Endothelial cell of umbilical vein (primary cell): ENCODE measurements at regions not wholly inside any gene's neighbourhood (a gene's known extent, or its start where the extent isn't known, plus 50 kb on each side); places are given as distances from the start of the nearest gene placed in this dataset.
A peak's percentile ranks its signal among the peaks of the same experiment; 100 is the strongest.

Source experiments
- BruUV-seq: library from RNA; stranded (reverse); fragments of 400-500 nt; replicated peaks from 2 replicates; lab custom pipeline; 2021; lab: Mats Ljungman, UMichigan
- CTCF ChIA-PET: fragments of 300-600, 350-600 bp; sonication (Branson Sonifier 250); formaldehyde crosslinking; loops from one replicate; lab custom pipeline; 2021; ENCODE audit warnings: antibody characterized with exemption, inconsistent platforms; lab: Charles Lee
- POLR2A ChIA-PET: fragments of 300-600, 350-600 bp; sonication (Branson Sonifier 250); formaldehyde crosslinking; loops from one replicate; lab custom pipeline; 2021; ENCODE audit warnings: antibody characterized with exemption, inconsistent platforms; lab: Charles Lee
- DNase-seq: peaks from one replicate; pipeline ENCODE4 v3.0.0-alpha.2; 2011; ENCODE audit warnings: low read depth, low spot score
- FAIRE-seq: peaks from 2 replicates; lab custom pipeline; 2011; peaks lifted over from hg19 to GRCh38; lab: Jason Lieb, UNC
- H2AFZ ChIP-seq: 2 replicates; pipeline ENCODE4 v1.6.0; 2012; ENCODE audit warnings: low read depth, low read length, control low read depth, inconsistent platforms
- H3K27ac ChIP-seq: 2 replicates; pipeline ENCODE4 v1.5.1; 2011; ENCODE audit warnings: low read depth, mild to moderate bottlenecking, control low read depth, low read length, moderate library complexity; ENCODE audit not compliant: insufficient read depth
- H3K27me3 ChIP-seq, 2 experiments: 2 replicates each; pipeline versions ENCODE4 v1.6.0 to v1.6.1; 2011; ENCODE audit warnings: low read length in 2 of 2, mixed read lengths in 1 of 2; ENCODE audit not compliant: control insufficient read depth in 2 of 2, insufficient read depth in 2 of 2
- H3K36me3 ChIP-seq, 2 experiments: 2 replicates in 1 of 2; 3 replicates in 1 of 2; pipeline ENCODE4 v1.5.1; 2011; ENCODE audit warnings: low read length in 2 of 2, mild to moderate bottlenecking in 1 of 2, moderate library complexity in 1 of 2; ENCODE audit not compliant: control insufficient read depth in 2 of 2, insufficient read depth in 2 of 2; ENCODE audit errors: extremely low read depth in 1 of 2
- H3K4me1 ChIP-seq: 3 replicates; pipeline ENCODE4 v1.5.1; 2011; ENCODE audit warnings: mild to moderate bottlenecking, low read length; ENCODE audit not compliant: control insufficient read depth, insufficient read depth; ENCODE audit errors: extremely low read depth
- H3K4me2 ChIP-seq: 2 replicates; pipeline ENCODE4 v1.6.1; 2011; ENCODE audit warnings: low read length, control low read depth, mixed read lengths; ENCODE audit not compliant: insufficient read depth
- H3K4me3 ChIP-seq, 3 experiments: fragments of 200-600 bp in 1 of 3; sonication (generic), shearing (Covaris generic) in 1 of 3; replicated peaks in 1 of 3; 2 replicates each; pipeline ENCODE4 v1.5.1; 2011 to 2016; ENCODE audit warnings: control low read depth in 3 of 3, low read length in 3 of 3, mild to moderate bottlenecking in 2 of 3, inconsistent platforms in 1 of 3, low read depth in 1 of 3, moderate library complexity in 1 of 3; ENCODE audit not compliant: insufficient read depth in 1 of 3
- H3K79me2 ChIP-seq: 2 replicates; pipeline ENCODE4 v1.6.0; 2012; ENCODE audit warnings: low read length, inconsistent platforms; ENCODE audit not compliant: control insufficient read depth, insufficient read depth
- H3K9ac ChIP-seq: replicated peaks from 2 replicates; pipeline ENCODE3; 2011; ENCODE audit warnings: low read length, control low read depth; ENCODE audit not compliant: insufficient read depth; ENCODE audit errors: extremely low read depth
- H3K9me1 ChIP-seq: replicated peaks from 3 replicates; pipeline ENCODE4 v1.6.0; 2011; ENCODE audit warnings: mild to moderate bottlenecking, low read length; ENCODE audit not compliant: control insufficient read depth, insufficient read depth; ENCODE audit errors: extremely low read depth
- H3K9me3 ChIP-seq: replicated peaks from 2 replicates; pipeline ENCODE4 v1.5.1; 2012; ENCODE audit warnings: low read length, inconsistent platforms; ENCODE audit not compliant: control insufficient read depth, insufficient read depth
- H4K20me1 ChIP-seq: replicated peaks from 2 replicates; pipeline ENCODE3; 2011; ENCODE audit warnings: mild to moderate bottlenecking, low read length; ENCODE audit not compliant: control insufficient read depth, insufficient read depth; ENCODE audit errors: extremely low read depth
- CTCF ChIP-seq, 2 donors: IDR thresholded peaks; 1 replicate in 1 of 2; 2 replicates in 1 of 2; pipeline ENCODE4 v1.5.1; 2011; ENCODE audit warnings: low read length in 2 of 2, mild to moderate bottlenecking in 2 of 2, moderate library complexity in 2 of 2, control low read depth in 1 of 2, inconsistent platforms in 1 of 2, low read depth in 1 of 2; ENCODE audit not compliant: insufficient read depth in 1 of 2; ENCODE audit errors: extremely low read depth in 1 of 2
- FOS ChIP-seq: IDR thresholded peaks from 2 replicates; pipeline ENCODE4 v1.6.1; 2011; ENCODE audit warnings: mild to moderate bottlenecking, low read length, moderate library complexity, borderline replicate concordance; ENCODE audit not compliant: insufficient read depth
- JUN ChIP-seq: IDR thresholded peaks from 2 replicates; pipeline ENCODE4 v1.6.1; 2011; ENCODE audit warnings: borderline replicate concordance, low read depth; ENCODE audit not compliant: insufficient read length, insufficient read depth
- MAX ChIP-seq: IDR thresholded peaks from 2 replicates; pipeline ENCODE4 v1.6.1; 2011; ENCODE audit not compliant: insufficient read depth, insufficient read length
- POLR2A ChIP-seq: IDR thresholded peaks from 2 replicates; pipeline ENCODE4 v1.6.1; 2012; ENCODE audit warnings: low read depth, mild to moderate bottlenecking, control low read depth, low read length
- POLR2AphosphoS5 ChIP-seq: IDR thresholded peaks from 2 replicates; pipeline ENCODE4 v1.6.1; 2012; ENCODE audit warnings: low read depth, mild to moderate bottlenecking, control low read depth, low read length, moderate library complexity; ENCODE audit not compliant: insufficient read depth
- dilution Hi-C: fragments of 300-500 bp; cut with MboI; formaldehyde crosslinking; loops from one replicate; pipeline ENCODE4 v1.15.0; 2019; ENCODE audit warnings: low sequenced_read_pairs; ENCODE audit not compliant: extremely low pct_ligation_motif_present
- intact Hi-C: fragments of 100-400 bp; cut with micrococcal nuclease; formaldehyde crosslinking; loops from one replicate; pipeline ENCODE4 v1.10.0; 2022

GRCh38 chr19:5225486-5226345 lies 114.9 kb downstream of the PTPRS start:
- H3K9ac ChIP-seq, result no peak overlapping the region
- DNase-seq (no peak), FAIRE-seq (no peak)
- no peaks in the 10 kb centered on the region for H3K79me2 ChIP-seq
- H4K20me1 ChIP-seq, result no peaks in the 10 kb centered on the region
- no peak overlapping the region for H3K4me2 ChIP-seq
- H3K9me3 ChIP-seq, result no peaks in the 10 kb centered on the region
- no peaks in the 10 kb centered on the region for H3K9me1 ChIP-seq
- no TSS peak for BruUV-seq
- POLR2A ChIA-PET, result no interaction called here
- CTCF ChIA-PET, result interaction anchor here (0.6 to 1.4 kb wide), 2 partner anchors 177 to 742 kb away, joined by 3 read pairs; no protein-coding TSS in a partner anchor
- no peak for TF ChIP-seq POLR2A
- TF ChIP-seq CTCF (IDR thresholded peaks at IDR 0.05; ENCODE audit: extremely low read depth in 1 of 2, insufficient read depth in 1 of 2, low read depth in 1 of 2, low read length in 2 of 2), result peak; percentile 25 to 52
- no peak for TF ChIP-seq POLR2AphosphoS5
- TF ChIP-seq MAX, result no peak
- TF ChIP-seq JUN, result no peak
- no peak for TF ChIP-seq FOS
- H3K27me3 ChIP-seq, result peaks cover 0 to 3% of the 10 kb centered on the region in 2 experiments
- no peaks in the 10 kb centered on the region for H3K36me3 ChIP-seq
- H3K27ac ChIP-seq, result no peak overlapping the region
- intact Hi-C loops (no loop called here), dilution Hi-C loops (no loop called here)
- H3K4me1 ChIP-seq, result no peaks in the 10 kb centered on the region
- H2AFZ ChIP-seq, result no peak overlapping the region
- H3K4me3 ChIP-seq, result no peak overlapping the region
